ENCODE measurements at regions not wholly inside any gene's neighbourhood (a gene's known extent, or its start where the extent isn't known, plus 50 kb on each side); places are given as distances from the start of the nearest gene placed in this dataset.

DNA sequence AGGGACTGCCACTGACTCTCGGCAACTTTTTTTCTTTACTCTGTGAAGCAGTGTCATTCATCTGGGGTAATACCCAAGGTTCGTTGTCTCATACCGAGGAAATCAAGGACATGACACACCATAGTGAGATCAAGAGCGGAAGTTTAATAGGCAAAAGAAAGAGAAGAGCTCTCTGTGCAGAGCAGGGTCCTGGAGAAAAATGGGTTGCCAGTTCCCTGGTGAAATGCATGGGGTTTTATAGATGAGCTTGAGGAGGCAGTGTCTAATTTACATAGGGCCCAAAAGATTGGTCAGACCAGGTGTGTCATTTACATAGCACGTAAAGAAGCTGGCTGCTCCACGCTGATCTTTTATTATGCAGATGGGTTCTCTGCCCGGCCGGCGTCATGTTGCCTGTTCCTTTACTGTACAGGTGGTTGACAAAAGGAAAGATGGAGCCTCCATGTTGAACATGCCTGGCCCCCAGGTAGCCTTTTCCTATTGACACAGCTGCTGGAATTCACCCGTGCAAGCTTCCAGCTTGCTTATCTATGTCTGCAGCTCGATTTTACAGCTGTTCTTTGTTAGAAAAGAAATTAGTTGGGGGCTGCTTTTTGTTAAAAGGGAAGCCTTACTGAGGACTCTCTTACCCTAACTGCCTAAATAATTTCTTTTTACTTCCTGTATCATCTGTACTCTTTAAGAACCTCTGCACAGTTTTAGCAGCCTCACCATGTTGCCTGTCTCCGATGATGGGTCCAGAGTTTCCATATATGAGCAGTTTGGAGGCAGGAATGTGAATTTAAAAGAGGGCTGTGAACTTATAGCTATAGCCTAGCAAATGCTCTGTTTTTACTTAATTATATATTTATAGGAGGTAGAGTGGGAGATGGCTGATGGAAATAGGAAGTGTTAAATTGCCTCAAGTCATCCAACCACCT is 98.0 kb upstream of the DIAPH3 start:
- TF ChIP-seq, protein P1, sequence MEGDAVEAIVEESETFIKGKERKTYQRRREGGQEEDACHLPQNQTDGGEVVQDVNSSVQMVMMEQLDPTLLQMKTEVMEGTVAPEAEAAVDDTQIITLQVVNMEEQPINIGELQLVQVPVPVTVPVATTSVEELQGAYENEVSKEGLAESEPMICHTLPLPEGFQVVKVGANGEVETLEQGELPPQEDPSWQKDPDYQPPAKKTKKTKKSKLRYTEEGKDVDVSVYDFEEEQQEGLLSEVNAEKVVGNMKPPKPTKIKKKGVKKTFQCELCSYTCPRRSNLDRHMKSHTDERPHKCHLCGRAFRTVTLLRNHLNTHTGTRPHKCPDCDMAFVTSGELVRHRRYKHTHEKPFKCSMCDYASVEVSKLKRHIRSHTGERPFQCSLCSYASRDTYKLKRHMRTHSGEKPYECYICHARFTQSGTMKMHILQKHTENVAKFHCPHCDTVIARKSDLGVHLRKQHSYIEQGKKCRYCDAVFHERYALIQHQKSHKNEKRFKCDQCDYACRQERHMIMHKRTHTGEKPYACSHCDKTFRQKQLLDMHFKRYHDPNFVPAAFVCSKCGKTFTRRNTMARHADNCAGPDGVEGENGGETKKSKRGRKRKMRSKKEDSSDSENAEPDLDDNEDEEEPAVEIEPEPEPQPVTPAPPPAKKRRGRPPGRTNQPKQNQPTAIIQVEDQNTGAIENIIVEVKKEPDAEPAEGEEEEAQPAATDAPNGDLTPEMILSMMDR (IDR thresholded peaks at IDR 0.05; ENCODE audit: control extremely low read depth, extremely low read depth, low read depth, missing control alignments) = no peak
- ChIA-PET CTCF (interaction anchor here (1.3 kb wide), 1 partner anchor 17 kb away, joined by 5 read pairs; no protein-coding TSS in a partner anchor), POLR2A (no interaction called here)
- no peak for DNase-seq (ENCODE audit: extremely low spot score)

DNA sequence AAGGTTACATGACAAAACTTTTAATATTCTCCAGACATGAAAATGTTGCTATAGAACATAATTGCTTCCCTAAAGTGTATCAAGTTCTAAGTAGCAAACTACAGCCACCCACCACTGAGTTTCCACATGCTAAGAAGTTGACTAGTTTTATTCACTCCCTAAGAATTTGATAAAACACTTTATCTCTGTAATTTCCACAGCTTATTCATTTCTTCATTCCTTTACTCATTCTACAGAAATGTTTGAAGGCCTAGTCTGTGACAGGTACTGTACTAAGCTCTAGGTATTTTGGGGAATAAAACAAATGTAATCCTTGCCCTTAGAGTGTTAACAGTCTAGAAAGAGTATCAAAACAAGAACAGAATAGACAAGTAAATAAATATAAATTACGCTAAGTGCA is 101.8 kb upstream of the DIAPH3 start:
- POLR2A ChIA-PET = no interaction called here
- CTCF ChIA-PET = interaction anchor here (1.3 kb wide), 1 partner anchor 11 kb away, joined by 3 read pairs; no protein-coding TSS in a partner anchor
- TF ChIP-seq, protein P1 (IDR thresholded peaks at IDR 0.05; ENCODE audit: control extremely low read depth, extremely low read depth, low read depth, missing control alignments) = no peak
- DNase-seq (ENCODE audit: extremely low spot score) = no peak

DNA sequence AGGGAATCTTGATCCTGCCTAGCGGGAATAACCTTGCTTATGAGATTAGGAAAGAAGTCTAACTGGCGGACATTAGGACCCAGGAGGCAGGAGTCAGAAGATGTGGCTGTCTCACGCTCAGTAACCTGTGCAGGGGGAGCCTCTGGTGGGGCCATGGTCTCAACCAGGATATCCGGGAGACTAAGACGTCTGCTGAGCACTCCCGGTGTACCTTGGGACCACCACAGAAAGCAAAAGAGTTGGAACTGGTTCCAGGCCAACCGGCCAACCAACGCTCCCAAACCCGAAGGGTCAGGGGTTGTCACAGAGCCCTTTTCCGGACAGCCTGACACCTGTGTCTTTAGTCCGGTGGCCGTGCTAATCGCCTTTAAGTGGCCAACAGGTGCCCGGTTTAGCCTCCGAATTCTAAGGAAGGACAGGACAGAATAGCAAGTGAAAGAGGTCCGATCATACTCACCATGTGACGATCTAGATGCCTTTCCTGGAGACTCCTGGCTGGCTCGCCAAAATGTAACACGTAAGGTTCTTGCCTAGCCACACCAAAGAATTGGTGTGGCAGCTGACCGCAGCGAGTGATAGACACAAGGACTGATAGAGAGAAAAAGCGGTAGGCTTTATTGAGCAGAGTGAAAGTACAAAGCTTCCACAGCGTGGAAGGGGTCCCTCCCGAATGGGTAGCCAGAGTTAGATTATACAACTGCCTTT is 103.9 kb upstream of the DIAPH3 start:
- POLR2A ChIA-PET = no interaction called here
- TF ChIP-seq, protein P1 (IDR thresholded peaks at IDR 0.05; ENCODE audit: control extremely low read depth, extremely low read depth, low read depth, missing control alignments) = no peak
- CTCF ChIA-PET = no interaction called here
- no peak for DNase-seq (ENCODE audit: extremely low spot score)

DNA sequence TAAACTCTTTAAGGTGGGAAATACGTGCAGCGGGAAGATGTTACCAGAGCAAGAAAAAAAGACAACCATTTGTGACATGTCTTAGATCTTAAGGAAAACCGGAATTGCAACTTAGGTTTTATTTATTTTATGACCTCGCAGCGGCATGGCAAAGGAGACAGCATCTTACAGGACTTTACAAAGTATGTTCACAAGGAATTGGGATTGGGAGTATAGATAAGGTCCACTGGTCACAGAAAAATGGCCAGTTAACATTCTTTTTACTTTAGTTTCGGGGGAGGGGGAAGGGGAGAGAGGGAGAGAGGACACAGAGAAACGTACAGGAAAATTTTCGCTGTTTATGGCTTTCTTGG is 104.5 kb upstream of the DIAPH3 start:
- CTCF ChIA-PET = no interaction called here
- POLR2A ChIA-PET = no interaction called here
- DNase-seq (ENCODE audit: extremely low spot score) = no peak

DNA sequence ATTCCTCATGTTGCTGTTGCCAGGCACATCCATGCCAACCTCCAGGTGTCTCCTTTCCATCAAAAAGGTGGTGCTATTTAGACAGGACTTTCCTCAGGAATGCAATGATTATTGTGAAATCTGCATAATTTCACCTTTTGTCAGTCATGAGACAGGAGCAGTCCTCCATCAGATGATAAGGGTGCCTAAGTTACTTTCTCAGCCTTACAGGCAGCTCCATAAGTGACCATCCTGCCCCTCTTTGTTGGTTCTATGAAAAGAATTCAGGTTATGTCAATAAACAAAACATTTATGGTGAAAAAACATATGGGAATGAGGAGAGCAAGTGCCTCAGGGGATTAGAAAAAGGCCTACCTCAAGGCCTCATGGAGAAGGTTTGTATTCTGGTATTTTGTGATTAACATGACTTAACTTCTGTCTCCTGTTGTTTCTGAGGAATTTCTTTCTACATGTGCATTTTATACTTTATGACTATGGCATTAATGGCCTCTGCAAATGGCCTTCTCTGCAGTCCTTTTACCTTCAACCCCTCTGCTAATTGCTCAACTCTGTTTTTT is 110.3 kb upstream of the DIAPH3 start:
- DNase-seq (ENCODE audit: extremely low spot score) = no peak

More for the DNA sequence above, 104.5 kb upstream of the DIAPH3 start:
- TF ChIP-seq, protein P1 (IDR thresholded peaks at IDR 0.05; ENCODE audit: control extremely low read depth, extremely low read depth, low read depth, missing control alignments) = no peak

DNA sequence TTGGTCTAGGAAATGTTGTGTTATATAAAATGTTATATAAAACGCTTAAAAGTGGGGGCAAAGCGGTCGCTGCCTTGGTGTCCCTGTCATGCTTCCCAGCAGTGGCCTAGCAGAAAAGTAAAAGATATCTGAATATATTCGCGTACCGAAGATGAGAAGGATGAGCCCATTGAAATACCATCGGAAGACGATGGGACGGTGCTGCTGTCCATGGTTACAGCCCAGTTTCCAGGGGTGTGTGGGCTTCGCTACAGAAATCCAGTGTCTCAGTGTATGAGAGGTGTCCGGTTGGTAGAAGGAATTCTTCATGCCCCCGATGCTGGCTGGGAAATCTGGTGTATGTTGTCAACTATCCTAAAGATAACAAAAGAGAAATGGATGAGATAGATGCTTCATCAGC is 110.9 kb upstream of the DIAPH3 start:
- POLR2A ChIA-PET = no interaction called here
- TF ChIP-seq, protein P1 (IDR thresholded peaks at IDR 0.05; ENCODE audit: control extremely low read depth, extremely low read depth, low read depth, missing control alignments) = no peak
- DNase-seq (ENCODE audit: extremely low spot score) = no peak
- CTCF ChIA-PET = no interaction called here

More for the DNA sequence above, 110.3 kb upstream of the DIAPH3 start:
- CTCF ChIA-PET = no interaction called here
- POLR2A ChIA-PET = no interaction called here
- TF ChIP-seq, protein P1 (IDR thresholded peaks at IDR 0.05; ENCODE audit: control extremely low read depth, extremely low read depth, low read depth, missing control alignments) = no peak
